ENCODE measurements at regions not wholly inside any gene's neighbourhood (a gene's known extent, or its start where the extent isn't known, plus 50 kb on each side); places are given as distances from the start of the nearest gene placed in this dataset.

- TF ChIP-seq POLR2A (IDR thresholded peaks at IDR 0.05; ENCODE audit: low read depth, low read length) (no peak), CTCF (IDR thresholded peaks at IDR 0.05; ENCODE audit: extremely low read depth in 1 of 2, insufficient read depth in 1 of 2, low read depth in 1 of 2, low read length in 2 of 2) (no peak), MAX (IDR thresholded peaks at IDR 0.05; ENCODE audit: insufficient read depth, insufficient read length) (no peak), FOS (IDR thresholded peaks at IDR 0.05; ENCODE audit: borderline replicate concordance, insufficient read depth, low read length) (no peak), POLR2AphosphoS5 (IDR thresholded peaks at IDR 0.05; ENCODE audit: insufficient read depth, low read depth, low read length) (no peak), GATA2 (IDR thresholded peaks at IDR 0.05; ENCODE audit: insufficient read depth, insufficient read length, low read depth, low read length) (no peak), JUN (IDR thresholded peaks at IDR 0.05; ENCODE audit: borderline replicate concordance, insufficient read depth, insufficient read length, low read depth) (no peak), MYC (IDR thresholded peaks at IDR 0.05; ENCODE audit: low read depth, low read length) (no peak), EZH2 (IDR thresholded peaks at IDR 0.05; ENCODE audit: borderline replicate concordance, low read depth, low read length, severe bottlenecking) (no peak)
- Histone ChIP-seq H4K20me1 (replicated peaks; ENCODE audit: control insufficient read depth, extremely low read depth, insufficient read depth, low read length) (no peaks in the 10 kb centered on the region), H3K27ac (ENCODE audit: insufficient read depth, low read depth, low read length) (no peak overlapping the region), H2AFZ (ENCODE audit: low read depth, low read length) (no peak overlapping the region), H3K9me3 (replicated peaks; ENCODE audit: control insufficient read depth, insufficient read depth, low read length) (peaks cover 2% of the 10 kb centered on the region), H3K4me2 (ENCODE audit: insufficient read depth, low read length) (no peak overlapping the region), H3K36me3 (ENCODE audit: control insufficient read depth in 2 of 2, extremely low read depth in 1 of 2, insufficient read depth in 2 of 2, low read length in 2 of 2) (no peaks in the 10 kb centered on the region), H3K9me1 (replicated peaks; ENCODE audit: control insufficient read depth, extremely low read depth, insufficient read depth, low read length) (no peaks in the 10 kb centered on the region), H3K9ac (replicated peaks; ENCODE audit: extremely low read depth, insufficient read depth, low read length) (no peak overlapping the region), H3K27me3 (ENCODE audit: control insufficient read depth in 2 of 2, insufficient read depth in 2 of 2, low read length in 2 of 2) (no peaks in the 10 kb centered on the region), H3K79me2 (ENCODE audit: control insufficient read depth, insufficient read depth, low read length) (no peaks in the 10 kb centered on the region), H3K4me1 (ENCODE audit: control insufficient read depth, extremely low read depth, insufficient read depth, low read length) (no peaks in the 10 kb centered on the region), H3K4me3 (replicated peaks in 1 of 3; ENCODE audit: insufficient read depth in 1 of 3, low read depth in 1 of 3, low read length in 3 of 3) (no peak overlapping the region)
- no TSS peak for BruUV-seq (replicated peaks)
- FAIRE-seq (no peak), DNase-seq (ENCODE audit: low read depth, low spot score) (no peak)
- ChIA-PET POLR2A (no interaction called here), CTCF (no interaction called here)
- intact Hi-C loops (cut with micrococcal nuclease) = no loop called here
- dilution Hi-C loops (cut with MboI; ENCODE audit: extremely low pct_ligation_motif_present, low sequenced_read_pairs) = no loop called here
Observed at GRCh38 chr13:108408672-108409071, 139.2 kb downstream of the TNFSF13B start.
